CD14-positive monocyte (primary cell): ENCODE measurements at regions not wholly inside any gene's neighbourhood (a gene's known extent, or its start where the extent isn't known, plus 50 kb on each side); places are given as distances from the start of the nearest gene placed in this dataset.

Source experiments
- DNase-seq, 3 donors: peaks; one replicate each; pipeline ENCODE4 v3.0.0-alpha.2; 2011 to 2022
- H2AFZ ChIP-seq: 2 replicates; pipeline ENCODE4 v1.6.0; 2012; ENCODE audit warnings: mild to moderate bottlenecking, low read depth, low read length, inconsistent platforms; ENCODE audit not compliant: insufficient read depth, poor library complexity, severe bottlenecking
- H3K27ac ChIP-seq, 2 donors: 1 replicate in 1 of 2; 2 replicates in 1 of 2; pipeline ENCODE4 v1.5.1; 2012 to 2013; ENCODE audit warnings: low read length in 2 of 2, control low read depth in 1 of 2, inconsistent platforms in 1 of 2, low read depth in 1 of 2, mild to moderate bottlenecking in 1 of 2
- H3K27me3 ChIP-seq, 2 donors: one replicate each; pipeline versions ENCODE4 v1.6.0 to v1.6.1; 2011 to 2013; ENCODE audit warnings: low read length in 2 of 2; ENCODE audit not compliant: control insufficient read depth in 2 of 2, insufficient read depth in 2 of 2
- H3K36me3 ChIP-seq, 2 donors: replicated peaks in 1 of 2; 1 replicate in 1 of 2; 2 replicates in 1 of 2; pipeline versions ENCODE4 v1.5.1 to v1.6.1; 2012 to 2013; ENCODE audit warnings: low read length in 2 of 2, control low read depth in 1 of 2, inconsistent platforms in 1 of 2, mild to moderate bottlenecking in 1 of 2; ENCODE audit not compliant: insufficient read depth in 2 of 2, control insufficient read depth in 1 of 2
- H3K4me1 ChIP-seq, 2 donors: 1 replicate in 1 of 2; 2 replicates in 1 of 2; pipeline versions ENCODE4 v1.5.1 to v1.6.1; 2012 to 2013; ENCODE audit warnings: low read length in 2 of 2, control low read depth in 1 of 2, inconsistent platforms in 1 of 2, mild to moderate bottlenecking in 1 of 2, moderate library complexity in 1 of 2; ENCODE audit not compliant: insufficient read depth in 2 of 2, control insufficient read depth in 1 of 2
- H3K4me2 ChIP-seq: replicated peaks from 2 replicates; pipeline ENCODE3; 2012; ENCODE audit warnings: low read length, moderate library complexity, mild to moderate bottlenecking; ENCODE audit not compliant: poor library complexity, severe bottlenecking; ENCODE audit errors: extremely low read depth
- H3K4me3 ChIP-seq, 3 experiments: fragments of 200-600 bp in 1 of 3; sonication (generic) in 1 of 3; replicated peaks in 1 of 3; 1 replicate in 2 of 3; 2 replicates in 1 of 3; pipeline ENCODE4 v1.5.1; 2011 to 2013; ENCODE audit warnings: low read length in 3 of 3, mild to moderate bottlenecking in 3 of 3, control low read depth in 2 of 3, low read depth in 2 of 3, inconsistent platforms in 1 of 3, moderate library complexity in 1 of 3
- H3K79me2 ChIP-seq: 2 replicates; pipeline ENCODE4 v1.6.0; 2012; ENCODE audit warnings: mild to moderate bottlenecking, control low read depth, inconsistent platforms, low read length, moderate library complexity; ENCODE audit not compliant: insufficient read depth
- H3K9ac ChIP-seq: 2 replicates; pipeline ENCODE4 v1.6.0; 2017; ENCODE audit warnings: low read length, mild to moderate bottlenecking; ENCODE audit not compliant: insufficient read depth, poor library complexity, severe bottlenecking
- H3K9me3 ChIP-seq, 2 donors: replicated peaks in 1 of 2; 1 replicate in 1 of 2; 2 replicates in 1 of 2; pipeline versions ENCODE4 v1.5.1 to v1.6.1; 2012 to 2013; ENCODE audit warnings: low read length in 2 of 2, control low read depth in 1 of 2; ENCODE audit not compliant: control insufficient read depth in 1 of 2, insufficient read depth in 1 of 2
- H4K20me1 ChIP-seq: 2 replicates; pipeline ENCODE4 v1.6.0; 2012; ENCODE audit warnings: mild to moderate bottlenecking, low read length, control low read depth, moderate library complexity; ENCODE audit not compliant: insufficient read depth
- H3K27ac Mint-ChIP-seq, 7 donors: one replicate each; pipeline ENCODE4 v1.8.0; 2020; ENCODE audit warnings: mild to moderate bottlenecking in 7 of 7, mixed read lengths in 7 of 7, moderate library complexity in 6 of 7, inconsistent platforms in 2 of 7
- H3K27me3 Mint-ChIP-seq, 3 donors: one replicate each; pipeline ENCODE4 v1.8.0; 2021 to 2022; ENCODE audit warnings: low read depth in 3 of 3, mild to moderate bottlenecking in 3 of 3, mixed read lengths in 3 of 3, moderate library complexity in 3 of 3, inconsistent platforms in 1 of 3
- H3K36me3 Mint-ChIP-seq, 2 donors: one replicate each; pipeline ENCODE4 v1.8.0; 2020; ENCODE audit warnings: mixed read lengths in 2 of 2, inconsistent platforms in 1 of 2, mild to moderate bottlenecking in 1 of 2
- H3K4me1 Mint-ChIP-seq: one replicate; pipeline ENCODE4 v1.8.0; 2020; ENCODE audit warnings: mild to moderate bottlenecking, mixed read lengths
- H3K4me3 Mint-ChIP-seq, 2 donors: one replicate each; pipeline ENCODE4 v1.8.0; 2020; ENCODE audit warnings: mild to moderate bottlenecking in 2 of 2, mixed read lengths in 2 of 2, moderate library complexity in 1 of 2
- H3K9me3 Mint-ChIP-seq, 7 donors: one replicate each; pipeline ENCODE4 v1.8.0; 2020 to 2022; ENCODE audit warnings: mixed read lengths in 7 of 7, mild to moderate bottlenecking in 6 of 7, moderate library complexity in 6 of 7, inconsistent platforms in 2 of 7
- CTCF ChIP-seq: fragments of 200-600 bp; IDR thresholded peaks from one replicate; pipeline ENCODE4 v1.8.0; 2022; ENCODE audit warnings: antibody characterized with exemption, mild to moderate bottlenecking
- WGBS: methylation state at CpG from one replicate; pipeline ENCODE4 v1.1.5; 2013; ENCODE audit warnings: missing lambda C conversion rate; ENCODE audit not compliant: insufficient coverage; 5-methylcytosine and 5-hydroxymethylcytosine counted together
- intact Hi-C, 2 donors: fragments of 100-400 bp; cut with micrococcal nuclease; formaldehyde crosslinking; loops; one replicate each; pipeline versions ENCODE4 v1.15.0 to v1.15.1; 2023

DNA sequence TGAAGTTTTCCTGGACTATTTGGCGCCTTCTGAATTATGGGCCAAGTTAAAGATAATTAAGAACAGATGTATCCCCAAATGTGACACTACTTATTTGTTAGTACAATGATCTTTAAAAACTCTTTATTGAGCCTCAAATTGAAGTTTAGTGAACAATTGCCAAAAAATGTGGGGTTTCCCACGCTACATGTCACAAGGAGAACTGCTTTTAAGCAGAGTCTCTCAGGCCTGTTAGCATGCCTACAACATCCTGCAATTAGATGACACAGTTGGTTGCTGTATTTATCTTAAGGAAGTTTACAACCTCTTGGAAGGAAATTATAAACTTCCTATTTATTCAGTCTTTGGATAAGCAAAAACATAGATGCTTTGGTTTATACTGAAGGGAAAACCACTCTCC lies 733.0 kb downstream of the TNS3 start:
- Histone ChIP-seq H3K4me2 (no peak overlapping the region), H3K36me3 (no peaks in the 10 kb centered on the region), H3K9ac (no peak overlapping the region), H3K4me1 (no peaks in the 10 kb centered on the region), H3K9me3 (peaks cover 5% of the 10 kb centered on the region in 2 donors), H2AFZ (no peak overlapping the region), H3K27me3 (no peaks in the 10 kb centered on the region), H4K20me1 (no peaks in the 10 kb centered on the region), H3K4me3 (no peak overlapping the region), H3K79me2 (no peaks in the 10 kb centered on the region), H3K27ac (no peak overlapping the region)
- no peaks in the 10 kb centered on the region for H3K27me3 Mint-ChIP-seq
- no peak overlapping the region for H3K4me3 Mint-ChIP-seq
- intact Hi-C loops: no loop called here
- TF ChIP-seq CTCF: no peak
- no peaks in the 10 kb centered on the region for H3K4me1 Mint-ChIP-seq
- no CpG with 5 or more reads among the region's 2 CpGs for WGBS
- H3K27ac Mint-ChIP-seq: no peak overlapping the region
- H3K9me3 Mint-ChIP-seq: peaks cover 2 to 12% (median 4%) of the 10 kb centered on the region in 7 donors
- DNase-seq: no peak
- H3K36me3 Mint-ChIP-seq: no peaks in the 10 kb centered on the region

- no peaks in the 10 kb centered on the region for H3K4me1 ChIP-seq
- no peaks in the 10 kb centered on the region for H3K4me1 Mint-ChIP-seq
- WGBS: no CpG with 5 or more reads among the region's 1 CpG
- no peaks in the 10 kb centered on the region for H3K79me2 ChIP-seq
- no peak for DNase-seq
- no peaks in the 10 kb centered on the region for H3K27me3 Mint-ChIP-seq
- H3K4me2 ChIP-seq: no peak overlapping the region
- H3K4me3 Mint-ChIP-seq: no peak overlapping the region
- no peak overlapping the region for H3K27ac ChIP-seq
- intact Hi-C loops: no loop called here
- no peak for TF ChIP-seq CTCF
- H3K27ac Mint-ChIP-seq: no peak overlapping the region
- H3K4me3 ChIP-seq: no peak overlapping the region
- H3K9me3 ChIP-seq: peaks cover 5% of the 10 kb centered on the region in 2 donors
- no peaks in the 10 kb centered on the region for H4K20me1 ChIP-seq
- no peak overlapping the region for H2AFZ ChIP-seq
- no peaks in the 10 kb centered on the region for H3K36me3 ChIP-seq
- no peaks in the 10 kb centered on the region for H3K36me3 Mint-ChIP-seq
- peaks cover 1 to 12% (median 3%) of the 10 kb centered on the region in 7 donors for H3K9me3 Mint-ChIP-seq
- no peak overlapping the region for H3K9ac ChIP-seq
- H3K27me3 ChIP-seq: no peaks in the 10 kb centered on the region
These were observed 733.6 kb downstream of the TNS3 start for GRCh38 chr7:46848311-46848710.
